ENCODE measurements at regions not wholly inside any gene's neighbourhood (a gene's known extent, or its start where the extent isn't known, plus 50 kb on each side); places are given as distances from the start of the nearest gene placed in this dataset.

DNA sequence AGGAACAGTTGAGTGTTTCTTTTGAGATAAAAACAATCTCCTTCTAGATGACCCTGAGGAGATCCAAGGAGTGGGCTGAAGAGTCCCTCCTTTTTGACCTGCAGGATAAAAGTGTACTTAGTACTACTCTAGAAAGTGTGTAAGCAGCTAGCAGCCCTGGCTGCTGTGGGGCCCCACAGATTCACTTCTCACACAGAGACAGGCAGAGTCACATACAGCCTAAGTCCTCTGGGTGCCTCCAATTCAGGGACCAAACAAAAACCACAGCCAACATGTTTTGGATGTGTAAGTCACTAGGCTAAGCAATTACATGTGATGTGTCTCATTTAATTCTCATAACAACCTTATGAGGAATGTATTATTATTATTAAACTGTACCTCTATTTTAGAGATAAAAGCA lies 97.1 kb downstream of the TMEM100 start:
- TF ChIP-seq EZH2 (IDR thresholded peaks at IDR 0.05), result no peak
- H3K27ac ChIP-seq, result no peak overlapping the region
- H3K36me3 ChIP-seq (ENCODE audit: insufficient read depth, low read length), result no peaks in the 10 kb centered on the region
- no peak overlapping the region for H3K4me3 ChIP-seq
- H3K9ac ChIP-seq (ENCODE audit: insufficient read length), result no peak overlapping the region
- H3K9me3 ChIP-seq (ENCODE audit: low read depth, low read length), result no peaks in the 10 kb centered on the region
- DNase-seq (ENCODE audit: low read depth, low spot score), result no peak

DNA sequence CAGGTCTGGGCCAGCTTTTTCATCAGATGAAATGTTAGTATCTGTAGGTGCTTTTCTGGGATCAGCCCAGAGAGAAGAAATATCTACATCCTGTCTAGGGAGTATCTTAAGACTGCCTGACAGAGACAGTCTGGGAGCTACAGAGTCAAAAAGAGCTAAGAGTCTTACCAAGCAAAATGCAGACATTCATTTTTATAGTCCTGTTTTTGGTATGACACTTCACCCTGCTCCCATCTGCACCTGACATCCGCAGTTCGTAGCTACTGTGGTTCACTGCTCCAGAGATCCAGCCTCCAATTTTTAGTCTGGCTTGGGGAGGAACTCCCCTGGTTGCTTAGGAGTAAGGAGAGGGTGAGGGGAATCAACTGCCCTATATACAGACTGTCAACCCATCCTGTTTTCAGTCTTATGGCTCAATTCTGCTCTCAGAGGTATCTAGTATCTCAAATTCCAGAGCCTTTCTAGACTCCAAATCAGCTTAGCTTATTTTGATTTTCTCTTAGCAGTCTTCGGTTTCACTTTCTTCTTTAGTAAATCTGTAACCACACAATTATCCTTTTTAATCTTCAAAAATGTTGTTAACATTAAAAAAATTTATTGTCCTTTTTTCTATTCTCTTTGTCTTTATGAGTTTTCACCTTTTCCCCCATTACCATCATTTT lies 97.8 kb downstream of the TMEM100 start:
- no peaks in the 10 kb centered on the region for H3K36me3 ChIP-seq (ENCODE audit: insufficient read depth, low read length)
- no peak for TF ChIP-seq POLR2AphosphoS5 (IDR thresholded peaks at IDR 0.05; ENCODE audit: borderline replicate concordance, low read depth, low read length)
- no peak for TF ChIP-seq EZH2 (IDR thresholded peaks at IDR 0.05)
- no peak for TF ChIP-seq FOXP2 (optimal IDR thresholded peaks at IDR 0.05; ENCODE audit: control extremely low read depth, extremely low read length, insufficient read depth)
- no peak for DNase-seq (ENCODE audit: low read depth, low spot score)
- H3K9ac ChIP-seq (ENCODE audit: insufficient read length), result no peak overlapping the region
- H3K27ac ChIP-seq, result no peak overlapping the region
- no peaks in the 10 kb centered on the region for H3K9me3 ChIP-seq (ENCODE audit: low read depth, low read length)
- no peak overlapping the region for H3K4me3 ChIP-seq

DNA sequence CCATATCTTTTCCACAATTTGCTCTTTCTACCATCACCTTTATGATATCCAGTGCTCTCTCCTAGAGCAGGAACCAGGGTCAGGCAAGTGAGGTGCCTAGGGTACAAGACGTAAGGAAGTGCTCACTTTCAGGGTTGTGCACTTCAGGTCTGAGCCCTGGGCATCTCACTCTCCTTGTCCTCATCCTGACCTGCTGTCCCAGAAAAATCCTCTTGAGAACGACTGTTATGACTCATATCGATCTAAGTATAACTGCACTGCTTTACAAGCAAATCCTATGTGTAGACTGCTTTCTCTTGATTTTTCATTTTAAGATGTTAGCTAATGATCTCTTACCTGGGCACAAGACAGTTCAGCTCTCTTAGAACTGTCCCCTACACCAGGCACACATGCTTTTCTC lies 100.1 kb downstream of the TMEM100 start:
- DNase-seq (ENCODE audit: low read depth, low spot score), result no peak
- Histone ChIP-seq H3K9me3 (ENCODE audit: low read depth, low read length) (no peaks in the 10 kb centered on the region), H3K27ac (no peak overlapping the region), H3K9ac (ENCODE audit: insufficient read length) (no peak overlapping the region), H3K4me3 (no peak overlapping the region), H3K36me3 (ENCODE audit: insufficient read depth, low read length) (no peaks in the 10 kb centered on the region)
- no peak for TF ChIP-seq POLR2AphosphoS5 (IDR thresholded peaks at IDR 0.05; ENCODE audit: borderline replicate concordance, low read depth, low read length)
- TF ChIP-seq EZH2 (IDR thresholded peaks at IDR 0.05), result no peak
- no peak for TF ChIP-seq FOXP2 (optimal IDR thresholded peaks at IDR 0.05; ENCODE audit: control extremely low read depth, extremely low read length, insufficient read depth)

DNA sequence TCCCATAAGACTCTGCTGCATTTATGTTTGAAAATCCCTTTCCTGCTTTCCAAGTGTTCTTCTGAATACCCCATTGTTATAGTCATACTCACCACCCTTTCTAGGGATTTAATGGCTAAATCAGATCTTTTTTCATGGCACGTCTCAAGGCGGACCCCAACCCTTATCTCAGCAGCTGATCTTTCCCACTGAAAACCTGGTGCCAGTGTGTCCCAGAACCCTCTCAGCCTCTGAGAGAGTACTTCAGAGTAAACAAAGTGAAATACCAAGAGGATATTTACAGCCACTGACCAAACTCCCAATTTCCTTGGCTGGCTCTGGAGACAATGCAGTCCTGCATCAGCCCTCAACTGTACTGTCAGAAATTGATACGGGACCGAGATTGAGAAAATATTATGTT lies 101.7 kb downstream of the TMEM100 start:
- H3K36me3 ChIP-seq (ENCODE audit: insufficient read depth, low read length), result no peaks in the 10 kb centered on the region
- H3K9me3 ChIP-seq (ENCODE audit: low read depth, low read length), result no peaks in the 10 kb centered on the region
- DNase-seq (ENCODE audit: low read depth, low spot score), result no peak
- TF ChIP-seq POLR2AphosphoS5 (IDR thresholded peaks at IDR 0.05; ENCODE audit: borderline replicate concordance, low read depth, low read length) (no peak), FOXP2 (optimal IDR thresholded peaks at IDR 0.05; ENCODE audit: control extremely low read depth, extremely low read length, insufficient read depth) (no peak), EZH2 (IDR thresholded peaks at IDR 0.05) (no peak)
- H3K9ac ChIP-seq (ENCODE audit: insufficient read length), result no peak overlapping the region
- H3K4me3 ChIP-seq, result no peak overlapping the region
- H3K27ac ChIP-seq, result no peak overlapping the region

DNA sequence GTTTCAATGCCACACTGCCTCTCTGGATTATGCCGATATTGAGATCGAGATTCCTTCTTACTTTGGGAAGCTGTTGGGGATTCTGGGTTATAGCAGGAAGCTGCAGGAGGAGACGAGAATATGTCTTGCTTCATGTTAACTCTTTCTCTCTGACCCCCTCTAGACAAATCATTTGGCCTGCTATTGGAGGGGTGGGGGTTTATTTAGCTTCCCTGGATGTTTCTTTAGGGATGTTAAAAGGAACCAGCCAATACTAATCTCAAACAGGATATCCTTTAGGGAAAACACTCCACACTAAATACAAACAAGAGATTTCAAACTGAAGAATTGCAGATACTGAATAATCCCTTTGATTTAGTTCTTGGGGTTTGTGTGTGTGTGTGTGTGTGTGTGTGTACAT lies 102.6 kb downstream of the TMEM100 start:
- H3K9ac ChIP-seq (ENCODE audit: insufficient read length), result no peak overlapping the region
- DNase-seq (ENCODE audit: low read depth, low spot score), result no peak
- H3K4me3 ChIP-seq, result no peak overlapping the region
- no peak overlapping the region for H3K27ac ChIP-seq
- no peaks in the 10 kb centered on the region for H3K9me3 ChIP-seq (ENCODE audit: low read depth, low read length)
- TF ChIP-seq FOXP2 (optimal IDR thresholded peaks at IDR 0.05; ENCODE audit: control extremely low read depth, extremely low read length, insufficient read depth) (no peak), POLR2AphosphoS5 (IDR thresholded peaks at IDR 0.05; ENCODE audit: borderline replicate concordance, low read depth, low read length) (no peak), EZH2 (IDR thresholded peaks at IDR 0.05) (no peak)
- no peaks in the 10 kb centered on the region for H3K36me3 ChIP-seq (ENCODE audit: insufficient read depth, low read length)

DNA sequence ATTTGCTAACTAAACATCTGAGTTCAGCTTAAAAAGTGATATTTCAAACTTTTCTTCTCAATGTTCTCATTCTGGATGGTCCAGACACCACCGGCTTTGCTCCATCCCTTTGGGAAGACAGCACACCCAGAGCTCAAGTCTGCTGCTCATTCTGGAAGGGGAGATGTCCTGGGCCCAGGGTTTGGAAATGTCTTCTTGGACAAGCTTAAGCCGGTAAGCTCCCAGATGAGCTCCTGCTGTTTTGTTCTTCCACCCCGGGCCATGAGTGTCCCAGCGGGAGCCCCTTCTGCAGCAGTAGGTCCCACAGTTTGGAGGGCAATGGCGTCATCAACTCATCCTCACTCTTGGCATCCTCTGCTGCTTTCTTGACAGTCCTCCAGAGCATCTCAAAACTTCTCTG lies 105.2 kb downstream of the TMEM100 start:
- TF ChIP-seq FOXP2 (optimal IDR thresholded peaks at IDR 0.05; ENCODE audit: control extremely low read depth, extremely low read length, insufficient read depth), result no peak
- no peak for TF ChIP-seq EZH2 (IDR thresholded peaks at IDR 0.05)
- TF ChIP-seq POLR2AphosphoS5 (IDR thresholded peaks at IDR 0.05; ENCODE audit: borderline replicate concordance, low read depth, low read length), result no peak
- H3K9me3 ChIP-seq (ENCODE audit: low read depth, low read length), result no peaks in the 10 kb centered on the region
- no peak overlapping the region for H3K27ac ChIP-seq
- no peak overlapping the region for H3K4me3 ChIP-seq
- H3K36me3 ChIP-seq (ENCODE audit: insufficient read depth, low read length), result no peaks in the 10 kb centered on the region
- DNase-seq (ENCODE audit: low read depth, low spot score), result no peak
- H3K9ac ChIP-seq (ENCODE audit: insufficient read length), result no peak overlapping the region

DNA sequence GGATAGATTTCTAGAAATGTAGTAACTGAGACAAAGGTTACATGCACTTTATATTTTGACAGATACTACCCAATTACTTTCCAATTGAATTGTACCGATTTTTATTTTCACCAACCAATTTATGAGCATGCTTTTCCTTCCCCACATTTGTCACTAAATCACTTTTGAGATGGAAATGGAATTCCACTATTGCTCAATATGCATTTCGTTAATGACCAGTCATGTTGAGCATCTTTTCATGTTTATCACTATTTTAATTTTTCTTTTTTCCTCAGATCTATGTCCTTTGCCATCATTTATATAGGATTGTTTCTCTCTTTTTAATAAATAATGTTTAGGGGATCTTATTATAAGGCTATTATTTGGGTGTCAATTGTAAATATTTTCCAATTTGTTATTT lies 102.8 kb upstream of the SMIM36 start:
- no peak for DNase-seq (ENCODE audit: low read depth, low spot score)
- TF ChIP-seq EZH2 (IDR thresholded peaks at IDR 0.05) (no peak), FOXP2 (optimal IDR thresholded peaks at IDR 0.05; ENCODE audit: control extremely low read depth, extremely low read length, insufficient read depth) (no peak), POLR2AphosphoS5 (IDR thresholded peaks at IDR 0.05; ENCODE audit: borderline replicate concordance, low read depth, low read length) (no peak)
- H3K9me3 ChIP-seq (ENCODE audit: low read depth, low read length), result no peaks in the 10 kb centered on the region
- no peak overlapping the region for H3K4me3 ChIP-seq
- no peak overlapping the region for H3K27ac ChIP-seq
- H3K36me3 ChIP-seq (ENCODE audit: insufficient read depth, low read length), result no peaks in the 10 kb centered on the region
- H3K9ac ChIP-seq (ENCODE audit: insufficient read length), result no peak overlapping the region

DNA sequence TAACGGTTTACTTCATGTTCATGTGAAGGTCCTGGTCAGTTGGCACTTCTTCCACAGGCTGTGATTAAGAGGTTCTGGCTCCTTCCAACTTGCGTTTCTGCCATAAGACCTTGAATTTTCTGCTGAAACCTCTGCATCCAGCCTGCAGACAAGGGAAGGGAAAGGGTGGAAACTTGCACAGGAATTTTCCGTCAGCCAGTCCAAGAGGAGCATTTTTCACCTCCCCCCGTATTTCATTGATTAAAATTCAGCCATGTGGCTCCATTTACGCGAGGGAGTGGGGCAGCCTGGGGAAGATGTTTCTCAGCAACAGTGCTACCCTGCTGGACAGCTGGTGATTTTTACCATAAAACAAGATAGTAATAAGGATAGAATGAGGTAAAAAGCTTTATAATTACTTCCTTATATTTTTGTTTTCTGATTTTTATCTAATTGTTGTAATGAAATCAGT lies 101.5 kb upstream of the SMIM36 start:
- no peak for DNase-seq (ENCODE audit: low read depth, low spot score)
- H3K9me3 ChIP-seq (ENCODE audit: low read depth, low read length), result no peaks in the 10 kb centered on the region
- TF ChIP-seq POLR2AphosphoS5 (IDR thresholded peaks at IDR 0.05; ENCODE audit: borderline replicate concordance, low read depth, low read length), result no peak
- TF ChIP-seq EZH2 (IDR thresholded peaks at IDR 0.05), result no peak
- no peak for TF ChIP-seq FOXP2 (optimal IDR thresholded peaks at IDR 0.05; ENCODE audit: control extremely low read depth, extremely low read length, insufficient read depth)
- no peak overlapping the region for H3K27ac ChIP-seq
- no peaks in the 10 kb centered on the region for H3K36me3 ChIP-seq (ENCODE audit: insufficient read depth, low read length)
- no peak overlapping the region for H3K9ac ChIP-seq (ENCODE audit: insufficient read length)
- no peak overlapping the region for H3K4me3 ChIP-seq

DNA sequence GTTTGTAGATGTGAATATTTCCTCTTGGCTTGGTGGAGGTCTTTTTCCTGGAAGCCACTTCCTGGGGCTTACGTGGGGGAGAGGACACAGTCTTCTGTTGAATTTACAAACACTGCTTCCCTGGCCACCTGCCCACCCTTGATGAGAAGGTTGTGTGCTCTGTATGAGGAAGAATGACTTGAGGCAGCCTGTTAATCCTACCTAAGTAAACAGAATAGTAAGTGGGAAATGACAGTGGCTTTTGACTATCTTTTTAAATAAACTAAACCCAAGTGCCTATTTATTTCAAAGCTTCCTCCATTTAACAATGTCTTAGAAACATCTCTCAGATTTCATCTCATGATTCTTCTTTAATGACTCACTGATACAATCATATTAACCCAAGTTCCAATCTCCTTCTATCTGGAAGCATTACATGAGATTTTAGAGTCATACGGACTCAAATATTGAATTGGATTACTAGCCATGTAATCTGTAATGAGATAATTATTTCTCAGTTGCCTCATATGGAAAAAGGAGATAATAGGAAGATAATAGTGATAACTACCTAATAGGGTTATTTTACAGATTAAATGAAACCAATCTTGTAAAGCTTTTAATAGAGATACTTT lies 96.6 kb upstream of the SMIM36 start:
- no peak overlapping the region for H3K9ac ChIP-seq (ENCODE audit: insufficient read length)
- no peak for DNase-seq (ENCODE audit: low read depth, low spot score)
- H3K27ac ChIP-seq, result no peak overlapping the region
- H3K36me3 ChIP-seq (ENCODE audit: insufficient read depth, low read length), result no peaks in the 10 kb centered on the region
- no peak overlapping the region for H3K4me3 ChIP-seq
- TF ChIP-seq EZH2 (IDR thresholded peaks at IDR 0.05), result no peak
- no peak for TF ChIP-seq FOXP2 (optimal IDR thresholded peaks at IDR 0.05; ENCODE audit: control extremely low read depth, extremely low read length, insufficient read depth)
- TF ChIP-seq POLR2AphosphoS5 (IDR thresholded peaks at IDR 0.05; ENCODE audit: borderline replicate concordance, low read depth, low read length), result no peak
- H3K9me3 ChIP-seq (ENCODE audit: low read depth, low read length), result no peaks in the 10 kb centered on the region
